GM12872 (cell line): ENCODE measurements at regions not wholly inside any gene's neighbourhood (a gene's known extent, or its start where the extent isn't known, plus 50 kb on each side); places are given as distances from the start of the nearest gene placed in this dataset.

Source experiments
- CTCF ChIP-seq: IDR thresholded peaks from 3 replicates; pipeline ENCODE4 v1.5.1; 2011; ENCODE audit warnings: low read depth, mild to moderate bottlenecking, low read length, moderate library complexity; ENCODE audit not compliant: insufficient read depth

GRCh38 chr18:78818495-78818894 lies 161.1 kb upstream of the SALL3 start:
- no peak for TF ChIP-seq CTCF

DNA sequence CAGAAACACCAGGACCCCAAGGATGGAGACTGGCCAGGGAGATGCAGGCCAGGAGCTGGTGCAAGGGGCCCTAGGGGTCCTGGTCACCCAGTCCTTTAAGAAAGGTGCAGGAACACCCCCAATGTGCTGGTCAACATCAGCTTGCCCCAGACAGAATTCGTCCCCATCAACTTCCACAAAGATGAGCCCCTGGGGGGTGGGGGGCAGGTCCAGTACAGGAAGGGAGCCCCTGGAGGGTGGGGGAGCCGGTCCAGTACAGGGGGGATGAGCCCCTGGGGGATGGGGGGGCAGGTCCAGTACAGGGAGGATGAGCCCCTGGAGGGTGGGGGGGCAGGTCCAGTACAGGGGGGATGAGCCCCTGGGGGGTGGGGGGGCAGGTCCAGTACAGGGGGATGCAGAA lies 160.7 kb upstream of the SALL3 start:
- no peak for TF ChIP-seq CTCF

DNA sequence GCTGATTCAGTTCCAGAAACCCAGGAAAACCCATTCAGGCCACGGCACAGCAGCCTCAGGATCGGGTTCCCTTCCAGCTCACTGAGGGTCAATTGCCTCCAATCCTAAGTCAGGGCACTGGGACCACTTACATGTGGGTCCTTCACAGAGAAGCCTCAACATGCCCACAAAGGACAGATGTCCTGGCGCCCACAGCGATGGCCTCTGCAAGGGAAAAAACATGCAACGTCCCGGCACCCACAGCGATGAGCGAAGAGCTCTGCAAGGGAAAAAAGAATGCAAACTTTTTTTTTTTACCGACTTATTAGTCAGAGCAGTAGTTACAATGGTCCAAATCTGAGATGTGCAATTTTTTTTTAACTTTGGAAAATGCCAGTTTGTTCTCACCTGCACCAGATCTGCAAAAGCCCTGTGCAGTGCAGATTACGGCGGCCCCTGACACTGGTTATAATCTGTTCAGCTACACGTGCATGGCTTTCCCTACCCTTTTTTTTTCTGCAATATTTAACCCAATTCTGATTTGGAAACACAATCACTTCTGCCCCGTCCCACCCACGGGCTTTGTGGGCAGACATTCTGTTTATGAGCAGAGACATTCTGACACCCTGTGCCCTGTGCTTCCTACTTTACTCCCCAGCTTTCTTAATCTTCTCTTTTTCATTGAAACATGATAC lies 159.3 kb upstream of the SALL3 start:
- TF ChIP-seq CTCF: no peak

DNA sequence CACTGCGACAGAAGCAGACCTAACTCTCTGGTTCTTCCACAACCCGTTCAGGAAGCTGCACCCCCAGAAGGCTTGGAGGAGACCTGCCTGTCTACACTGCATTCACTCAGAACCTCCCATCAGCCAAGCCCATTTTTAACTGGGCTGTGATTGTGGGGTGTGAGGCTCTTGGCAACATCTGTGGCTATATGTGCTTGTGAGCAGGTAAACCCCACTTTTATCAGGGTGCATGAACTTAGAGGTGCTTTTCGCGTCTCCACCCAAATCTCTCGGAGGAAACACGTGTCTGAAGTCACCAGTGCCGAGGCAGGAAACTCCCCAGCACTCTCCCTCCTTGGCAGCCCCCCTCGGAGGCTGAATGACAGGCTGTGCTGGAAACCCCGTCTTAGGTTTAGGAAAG lies 158.2 kb upstream of the SALL3 start:
- no peak for TF ChIP-seq CTCF

- no peak for TF ChIP-seq CTCF
Observed at GRCh38 chr18:78822171-78822948, 157.3 kb upstream of the SALL3 start.

DNA sequence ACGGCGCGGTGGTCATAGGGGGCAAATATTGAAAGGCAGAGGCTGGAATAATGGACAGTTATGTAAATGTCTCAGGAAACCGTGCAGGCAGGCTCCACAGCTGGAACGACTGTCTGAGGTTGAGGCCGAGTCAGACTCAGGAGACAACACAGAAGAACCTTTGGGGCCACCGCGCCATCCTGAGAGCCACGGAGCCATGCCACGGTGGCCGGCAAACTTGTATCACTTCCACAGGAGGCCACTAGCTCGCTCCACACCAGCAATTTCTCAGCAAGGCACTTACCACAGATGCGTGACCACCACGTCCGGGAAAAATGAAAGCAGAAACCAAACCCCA lies 156.7 kb upstream of the SALL3 start:
- TF ChIP-seq CTCF: no peak

DNA sequence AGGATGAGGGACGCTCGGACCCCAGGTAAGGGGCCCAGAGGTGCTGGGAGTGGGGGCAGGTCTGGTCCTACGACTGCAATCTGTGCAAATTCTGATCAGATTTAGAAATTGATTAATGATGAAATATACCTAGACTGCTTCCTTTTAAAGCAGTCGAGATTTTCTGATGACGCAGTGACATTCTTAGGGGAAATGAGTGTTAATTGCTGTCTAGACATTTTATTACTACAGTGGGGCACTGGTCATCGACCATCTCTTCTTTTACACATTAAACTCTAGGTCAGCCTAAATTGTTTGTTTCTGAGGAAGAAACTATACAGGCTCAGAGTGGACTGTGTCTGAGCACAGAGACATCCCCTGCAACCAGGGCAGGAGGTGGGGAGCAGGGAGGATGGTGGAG lies 154.4 kb upstream of the SALL3 start:
- no peak for TF ChIP-seq CTCF
